Pancreas (tissue), 10 donors: ENCODE measurements at regions not wholly inside any gene's neighbourhood (a gene's known extent, or its start where the extent isn't known, plus 50 kb on each side); places are given as distances from the start of the nearest gene placed in this dataset.

Source experiments
- ATAC-seq, 4 donors: fragments of 200-7000 bp; cut with Tn5 transposase; one replicate each; pipeline versions ENCODE4 v1.8.0 to v1.9.1; 2020; ENCODE audit warnings: mild to moderate bottlenecking in 4 of 4, moderate library complexity in 4 of 4
- DNase-seq, 6 donors: peaks; one replicate each; pipeline ENCODE4 v3.0.0-alpha.2; 2020
- FAIRE-seq: peaks from 2 replicates; lab custom pipeline; 2012; peaks lifted over from hg19 to GRCh38; lab: Jason Lieb, UNC
- H3K27ac ChIP-seq, 4 donors: fragments of 200-600 bp; sonication (generic); 1 replicate in 3 of 4; 2 replicates in 1 of 4; pipeline versions ENCODE4 v1.5.0 to v1.8.0; 2020
- H3K27me3 ChIP-seq, 4 donors: fragments of 200-600 bp; one replicate each; pipeline ENCODE4 v1.8.0; 2021
- H3K36me3 ChIP-seq, 3 donors: fragments of 200-600 bp; sonication (generic) in 1 of 3; one replicate each; pipeline versions ENCODE4 v1.5.0 to v1.8.0; 2020 to 2021
- H3K4me1 ChIP-seq, 3 donors: fragments of 200-600 bp; one replicate each; pipeline ENCODE4 v1.8.0; 2021
- H3K4me3 ChIP-seq, 4 donors: fragments of 200-600 bp; sonication (generic) in 2 of 4; one replicate each; pipeline versions ENCODE4 v1.5.0 to v1.8.0; 2020 to 2021
- H3K9me3 ChIP-seq, 4 donors: fragments of 200-600 bp; one replicate each; pipeline ENCODE4 v1.8.0; 2021
- WGBS, 2 donors: extraction: QIAGEN DNeasy Blood & Tissue Kit; methylation state at CpG; one replicate each; pipeline ENCODE4 v1.1.7; 2013; 5-methylcytosine and 5-hydroxymethylcytosine counted together
- intact Hi-C, 3 donors: fragments of 100-400 bp; cut with DNase I; formaldehyde crosslinking; loops; one replicate each; pipeline versions ENCODE4 v1.11.1 to v1.14.2; 2022
- TF ChIP-seq, protein P1 (sequence below), 4 donors: fragments of 200-600 bp; sonication (generic) in 3 of 4; IDR thresholded peaks; one replicate each; pipeline versions ENCODE4 v1.5.0 to v1.8.0; 2021; ENCODE audit warnings: antibody characterized with exemption in 4 of 4
- donor health status: healthy with polysubstance abuse.
- donor health status: DM: no; HTN: no; CAD: no; lungs with moderate emphysema.
- donor health status: DM: no; HTN: no; CAD: no.
- donor health status: control.
- donor health status: control.
- donor health status: Bipolar disorder and iron deficiency.
- donor health status: DM: yes; HTN: yes; CAD: no.
- donor health status: DM: no; HTN: no; CAD: no.
- donor health status: DM: no; HTN: no; CAD: no.
- donor health status: DM: yes; HTN: yes; CAD: no.

DNA sequence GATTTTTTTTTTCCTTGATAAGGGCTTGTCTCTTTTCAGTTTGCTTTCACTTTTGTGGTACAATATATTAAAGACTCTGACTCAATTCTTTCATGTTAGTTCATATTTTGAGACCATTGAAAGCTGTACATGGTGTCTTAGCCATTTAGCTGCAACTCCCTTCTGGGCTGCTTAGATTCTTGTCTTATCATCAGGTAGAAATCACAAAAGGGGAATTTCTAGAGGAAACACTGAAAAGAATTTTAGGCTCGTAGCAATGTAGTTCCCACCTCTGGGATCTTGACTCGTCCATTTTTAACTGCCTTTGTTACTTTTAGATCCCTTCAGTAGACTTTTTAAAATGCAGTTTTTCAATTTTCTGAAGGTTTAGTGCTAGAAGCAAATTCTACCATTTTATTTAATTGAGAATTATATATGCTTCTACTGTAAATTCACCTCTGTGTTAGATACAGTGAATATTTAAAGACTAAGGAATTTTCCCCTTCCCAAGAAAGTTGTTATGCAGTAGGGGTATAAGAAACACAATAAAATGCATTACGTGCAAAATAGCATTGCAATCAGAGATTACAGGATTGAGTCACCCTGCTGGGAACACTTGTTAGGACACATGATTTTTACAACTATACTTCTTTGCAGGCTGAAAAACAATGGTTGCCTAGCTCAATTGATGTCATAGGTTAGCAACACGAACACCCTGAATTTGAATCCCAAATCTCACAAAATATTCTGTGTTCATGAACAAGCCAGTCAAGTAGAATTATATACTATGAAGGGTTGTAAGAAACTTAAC, 772.7 kb downstream of the PDCD6IP start:
- FAIRE-seq (no peak), DNase-seq (no peak), ATAC-seq (no peak)
- intact Hi-C loops: no loop called here
- Histone ChIP-seq H3K9me3 (no peaks in the 10 kb centered on the region), H3K27me3 (no peaks in the 10 kb centered on the region), H3K36me3 (no peaks in the 10 kb centered on the region), H3K27ac (no peak overlapping the region), H3K4me1 (no peaks in the 10 kb centered on the region), H3K4me3 (no peak overlapping the region)
- 31 to 40% methylated on average over 4 of the region's 4 CpGs for whole genome bisulfite sequencing, 2 donors
- TF ChIP-seq, protein P1, sequence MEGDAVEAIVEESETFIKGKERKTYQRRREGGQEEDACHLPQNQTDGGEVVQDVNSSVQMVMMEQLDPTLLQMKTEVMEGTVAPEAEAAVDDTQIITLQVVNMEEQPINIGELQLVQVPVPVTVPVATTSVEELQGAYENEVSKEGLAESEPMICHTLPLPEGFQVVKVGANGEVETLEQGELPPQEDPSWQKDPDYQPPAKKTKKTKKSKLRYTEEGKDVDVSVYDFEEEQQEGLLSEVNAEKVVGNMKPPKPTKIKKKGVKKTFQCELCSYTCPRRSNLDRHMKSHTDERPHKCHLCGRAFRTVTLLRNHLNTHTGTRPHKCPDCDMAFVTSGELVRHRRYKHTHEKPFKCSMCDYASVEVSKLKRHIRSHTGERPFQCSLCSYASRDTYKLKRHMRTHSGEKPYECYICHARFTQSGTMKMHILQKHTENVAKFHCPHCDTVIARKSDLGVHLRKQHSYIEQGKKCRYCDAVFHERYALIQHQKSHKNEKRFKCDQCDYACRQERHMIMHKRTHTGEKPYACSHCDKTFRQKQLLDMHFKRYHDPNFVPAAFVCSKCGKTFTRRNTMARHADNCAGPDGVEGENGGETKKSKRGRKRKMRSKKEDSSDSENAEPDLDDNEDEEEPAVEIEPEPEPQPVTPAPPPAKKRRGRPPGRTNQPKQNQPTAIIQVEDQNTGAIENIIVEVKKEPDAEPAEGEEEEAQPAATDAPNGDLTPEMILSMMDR (IDR thresholded peaks at IDR 0.05): no peak

DNA sequence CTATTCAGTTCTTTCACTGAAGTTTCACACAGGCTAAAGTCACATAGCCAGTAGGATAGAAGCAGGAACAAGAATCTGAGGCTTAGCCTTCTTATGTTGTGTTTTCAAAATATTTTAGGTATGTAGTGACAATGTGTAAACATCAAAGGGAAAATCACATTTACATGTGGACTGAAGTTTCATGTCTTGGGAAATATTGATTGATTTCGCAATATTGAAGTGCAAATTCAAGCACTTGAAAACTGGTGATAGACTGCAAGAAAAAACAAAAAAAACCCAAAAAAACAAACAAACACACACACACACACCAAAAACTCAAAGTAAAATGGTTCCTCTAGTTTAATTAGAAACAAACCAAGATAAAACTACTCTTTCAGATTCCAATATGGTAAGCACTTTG, 773.3 kb downstream of the PDCD6IP start:
- H3K27ac ChIP-seq: no peak overlapping the region
- H3K4me3 ChIP-seq: no peak overlapping the region
- no peak for FAIRE-seq
- WGBS, 2 donors: 68 to 70% methylated on average over 1 of the region's 1 CpG
- DNase-seq: no peak
- H3K9me3 ChIP-seq: no peaks in the 10 kb centered on the region
- ATAC-seq: no peak
- TF ChIP-seq, protein P1 (IDR thresholded peaks at IDR 0.05): no peak
- H3K27me3 ChIP-seq: no peaks in the 10 kb centered on the region
- intact Hi-C loops: no loop called here
- H3K4me1 ChIP-seq: no peaks in the 10 kb centered on the region
- H3K36me3 ChIP-seq: no peaks in the 10 kb centered on the region

DNA sequence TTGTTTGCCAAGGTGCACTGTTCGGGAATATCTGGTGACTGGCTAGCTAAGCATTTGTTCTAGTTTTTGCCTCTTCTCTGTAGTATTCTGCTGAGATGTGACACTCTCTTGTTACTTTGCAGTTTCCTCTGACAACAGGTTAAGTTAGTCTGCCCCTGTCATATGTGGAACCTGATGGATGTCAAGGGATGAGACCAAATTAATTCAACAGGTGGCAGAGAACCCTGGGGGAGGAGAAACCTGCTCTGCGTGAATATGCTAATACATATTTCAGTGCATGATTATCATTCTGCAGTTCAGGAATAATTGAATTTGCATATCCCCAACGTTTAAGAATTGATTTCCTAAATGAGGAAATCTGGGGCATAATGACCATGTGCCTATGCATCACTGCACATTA, 777.3 kb downstream of the PDCD6IP start:
- FAIRE-seq: no peak
- no peak for DNase-seq

DNA sequence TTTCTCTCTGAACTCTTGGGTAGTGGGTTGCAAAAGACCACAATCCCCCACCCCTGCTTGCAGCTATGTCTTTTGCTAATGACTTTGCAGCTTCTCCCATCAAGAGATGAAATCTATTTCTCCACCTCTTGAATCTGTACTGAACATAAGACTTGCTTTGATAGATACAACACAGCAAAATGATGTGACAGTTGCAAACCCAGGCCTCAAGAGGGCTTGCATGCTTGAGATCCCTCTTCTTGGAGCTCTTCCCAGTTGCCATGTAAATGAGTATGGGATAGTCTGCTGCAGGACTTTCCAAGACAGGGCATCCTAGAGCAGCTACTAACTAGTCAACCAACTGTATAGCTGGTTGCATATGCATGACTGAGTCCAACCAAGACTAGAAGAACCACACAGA, 783.6 kb downstream of the PDCD6IP start:
- intact Hi-C loops: no loop called here

More for the DNA sequence above, 777.3 kb downstream of the PDCD6IP start:
- Histone ChIP-seq H3K9me3 (no peaks in the 10 kb centered on the region), H3K4me3 (no peak overlapping the region), H3K27ac (no peak overlapping the region), H3K4me1 (no peaks in the 10 kb centered on the region), H3K36me3 (no peaks in the 10 kb centered on the region), H3K27me3 (peaks cover 0 to 2% (median 0%) of the 10 kb centered on the region in 4 donors)
- intact Hi-C loops: no loop called here
- ATAC-seq: no peak
- WGBS, 2 donors: 31 to 38% methylated on average over 3 of the region's 3 CpGs
- TF ChIP-seq, protein P1 (IDR thresholded peaks at IDR 0.05): no peak

DNA sequence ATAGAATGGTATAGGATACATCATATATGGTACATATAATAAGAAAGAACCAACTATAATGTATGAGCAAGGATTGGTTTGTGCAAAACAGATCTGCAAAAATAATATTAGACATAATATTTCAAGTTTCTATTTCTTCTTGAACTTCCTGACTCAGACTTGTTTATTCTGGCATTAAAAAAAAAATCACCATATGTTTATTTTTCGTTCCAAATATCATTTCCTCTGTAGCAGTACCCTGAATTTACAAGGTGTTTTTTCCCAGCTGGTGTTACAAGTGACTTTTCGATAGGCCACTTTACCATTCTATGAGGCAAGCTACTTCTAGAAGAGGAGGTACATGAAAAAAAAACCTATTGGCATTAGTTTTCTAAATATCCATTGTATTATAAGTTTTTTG, 785.0 kb downstream of the PDCD6IP start:
- H3K4me3 ChIP-seq: no peak overlapping the region
- no peaks in the 10 kb centered on the region for H3K27me3 ChIP-seq
- no peak overlapping the region for H3K27ac ChIP-seq
- TF ChIP-seq, protein P1 (IDR thresholded peaks at IDR 0.05): no peak
- no peak for FAIRE-seq
- no peak for DNase-seq
- H3K36me3 ChIP-seq: no peaks in the 10 kb centered on the region
- intact Hi-C loops: no loop called here
- WGBS, 2 donors: 50 to 53% methylated on average over 2 of the region's 2 CpGs
- ATAC-seq: no peak
- H3K9me3 ChIP-seq: no peaks in the 10 kb centered on the region
- no peaks in the 10 kb centered on the region for H3K4me1 ChIP-seq

More for the DNA sequence above, 783.6 kb downstream of the PDCD6IP start:
- Histone ChIP-seq H3K36me3 (no peaks in the 10 kb centered on the region), H3K4me1 (no peaks in the 10 kb centered on the region), H3K4me3 (no peak overlapping the region), H3K27ac (no peak overlapping the region), H3K9me3 (no peaks in the 10 kb centered on the region), H3K27me3 (peaks cover 0 to 2% (median 0%) of the 10 kb centered on the region in 4 donors)
- FAIRE-seq (no peak), ATAC-seq (no peak), DNase-seq (no peak)
- TF ChIP-seq, protein P1 (IDR thresholded peaks at IDR 0.05): no peak
